ENCODE measurements at regions not wholly inside any gene's neighbourhood (a gene's known extent, or its start where the extent isn't known, plus 50 kb on each side); places are given as distances from the start of the nearest gene placed in this dataset.

- POLR2A ChIA-PET (ENCODE audit: low non-redundant PET) = no interaction called here
- no peak overlapping the region for H3K27ac ChIP-seq
- CTCF ChIA-PET = no interaction called here
- no peak for TF ChIP-seq CTCF (conservative IDR thresholded peaks at IDR 0.05; ENCODE audit: low read depth)
- DNase-seq (ENCODE audit: low spot score) = no peak
Observed at GRCh38 chr2:401019-401679, 113.3 kb upstream of the ALKAL2 start.

- no peak overlapping the region for H3K27ac ChIP-seq
- ChIA-PET POLR2A (ENCODE audit: low non-redundant PET) (no interaction called here), CTCF (no interaction called here)
- DNase-seq (ENCODE audit: low spot score) = no peak
- no peak for TF ChIP-seq CTCF (conservative IDR thresholded peaks at IDR 0.05; ENCODE audit: low read depth)
Observed at GRCh38 chr2:397926-398325, 110.0 kb upstream of the ALKAL2 start.

GRCh38 chr2:397521-397920, 109.6 kb upstream of the ALKAL2 start:
- POLR2A ChIA-PET (ENCODE audit: low non-redundant PET) = no interaction called here
- TF ChIP-seq CTCF (conservative IDR thresholded peaks at IDR 0.05; ENCODE audit: low read depth) = no peak
- CTCF ChIA-PET = no interaction called here
- no peak for DNase-seq (ENCODE audit: low spot score)
- H3K27ac ChIP-seq = no peak overlapping the region

GRCh38 chr2:396903-397302, 109.0 kb upstream of the ALKAL2 start:
- DNase-seq (ENCODE audit: low spot score) = no peak
- ChIA-PET CTCF (no interaction called here), POLR2A (ENCODE audit: low non-redundant PET) (no interaction called here)
- TF ChIP-seq CTCF (conservative IDR thresholded peaks at IDR 0.05; ENCODE audit: low read depth) = no peak
- no peak overlapping the region for H3K27ac ChIP-seq

- ChIA-PET POLR2A (ENCODE audit: low non-redundant PET) (no interaction called here), CTCF (no interaction called here)
- TF ChIP-seq CTCF (conservative IDR thresholded peaks at IDR 0.05; ENCODE audit: low read depth) = no peak
- no peak overlapping the region for H3K27ac ChIP-seq
- DNase-seq (ENCODE audit: low spot score) = no peak
Observed at GRCh38 chr2:395886-396285, 108.0 kb upstream of the ALKAL2 start.

GRCh38 chr2:393711-394696, 106.1 kb upstream of the ALKAL2 start:
- ChIA-PET POLR2A (ENCODE audit: low non-redundant PET) (no interaction called here), CTCF (no interaction called here)
- TF ChIP-seq CTCF (conservative IDR thresholded peaks at IDR 0.05; ENCODE audit: low read depth) = no peak
- peak; percentile 82 for DNase-seq (ENCODE audit: low spot score)
- H3K27ac ChIP-seq = peak overlapping the region; percentile 82
